Inferior parietal cortex (tissue), 1 donor: ENCODE measurements at regions not wholly inside any gene's neighbourhood (a gene's known extent, or its start where the extent isn't known, plus 50 kb on each side); places are given as distances from the start of the nearest gene placed in this dataset.

ENCODE experiments used
- DNase-seq: peaks from one replicate; pipeline ENCODE4 v3.0.0-alpha.2; 2016; ENCODE audit errors: extremely low spot score

DNA sequence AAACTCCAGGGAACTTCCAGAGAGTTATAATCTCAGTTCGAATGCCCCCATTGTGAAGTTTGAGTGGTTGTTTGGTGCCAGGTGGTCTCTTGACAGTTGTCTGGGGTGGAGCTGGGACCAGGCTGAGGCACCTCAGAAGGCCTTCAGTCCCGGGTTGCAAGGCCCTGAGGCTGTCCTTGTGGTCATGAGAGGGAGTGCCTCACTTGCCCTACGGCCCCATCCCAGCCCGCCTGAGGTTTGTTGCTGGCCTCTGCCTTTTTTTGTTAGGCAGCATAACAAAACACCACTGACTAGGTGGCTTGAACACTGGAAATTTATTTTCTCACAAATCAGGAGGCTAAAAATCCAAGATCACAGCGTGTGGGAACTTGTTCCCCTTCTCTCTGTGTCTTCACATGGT lies 73.0 kb upstream of the PAPPA start:
- no peak for DNase-seq

DNA sequence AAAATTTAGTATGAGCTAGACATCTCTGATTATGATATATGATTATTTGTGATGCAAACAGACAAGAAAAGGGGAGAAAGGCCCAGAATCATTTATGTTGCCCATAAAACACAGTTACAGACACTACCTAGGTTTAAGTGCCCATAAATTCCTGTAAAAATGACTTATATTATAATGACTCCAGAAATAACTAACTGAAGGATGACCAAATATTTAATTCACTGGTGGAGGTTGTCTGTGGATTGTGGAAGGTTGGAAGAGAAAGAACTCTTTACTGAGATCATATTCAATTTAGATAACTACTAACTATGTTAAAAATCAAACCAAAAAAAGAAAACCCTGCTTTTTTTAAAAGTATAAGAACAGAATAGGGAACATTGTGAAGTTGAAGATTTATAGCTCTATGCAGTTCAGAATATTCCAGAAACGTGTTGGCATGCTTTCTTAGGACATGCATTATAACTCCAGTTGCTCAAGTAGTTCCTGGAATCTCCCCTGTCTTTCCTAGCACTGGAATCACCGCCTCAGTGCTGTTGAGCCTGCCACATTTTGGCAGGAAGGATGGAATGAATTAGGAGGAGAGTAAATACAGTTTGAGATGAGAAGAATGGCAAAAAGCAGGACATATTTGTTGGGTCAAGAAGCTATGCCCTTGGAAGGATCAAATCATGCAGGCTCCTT lies 72.0 kb upstream of the PAPPA start:
- DNase-seq = no peak

DNA sequence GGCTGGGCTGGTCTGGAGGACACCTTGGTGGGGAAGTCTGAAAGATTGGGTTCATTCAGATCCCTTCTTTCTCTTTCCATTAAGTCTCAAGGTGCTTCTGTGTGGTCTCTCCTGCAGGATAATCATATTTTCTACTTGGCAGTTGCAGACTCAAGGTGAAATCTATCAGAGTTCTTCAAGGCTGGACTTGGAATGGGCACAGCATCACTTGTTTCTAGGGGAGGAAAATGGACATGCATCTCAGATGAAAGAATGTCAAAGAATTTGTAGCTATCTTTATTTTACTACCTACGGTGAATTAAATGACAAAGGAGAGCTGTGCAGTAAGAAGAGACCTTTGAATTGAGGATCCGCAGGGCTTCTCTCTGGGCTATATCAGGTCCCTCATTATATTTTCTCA lies 69.8 kb upstream of the PAPPA start:
- DNase-seq = no peak

DNA sequence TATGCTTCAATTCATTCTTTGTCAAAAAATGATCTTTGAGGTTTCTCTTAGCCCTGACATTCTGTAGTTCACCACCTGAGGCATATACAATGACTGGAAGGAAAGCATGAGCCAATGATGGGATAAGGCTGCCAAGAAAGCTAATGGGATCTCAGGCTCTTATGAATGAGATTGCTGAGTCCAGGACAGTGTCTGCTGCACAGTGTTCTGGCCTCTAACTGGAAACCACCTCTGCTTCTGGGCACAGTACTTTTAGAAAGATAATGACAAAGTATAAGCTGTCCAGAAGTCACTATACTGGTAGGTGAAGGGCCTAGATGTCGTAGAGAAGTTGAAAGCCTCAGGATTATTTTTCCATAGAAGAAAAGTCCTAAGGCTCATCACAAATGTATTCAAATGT lies 69.1 kb upstream of the PAPPA start:
- DNase-seq = no peak

DNA sequence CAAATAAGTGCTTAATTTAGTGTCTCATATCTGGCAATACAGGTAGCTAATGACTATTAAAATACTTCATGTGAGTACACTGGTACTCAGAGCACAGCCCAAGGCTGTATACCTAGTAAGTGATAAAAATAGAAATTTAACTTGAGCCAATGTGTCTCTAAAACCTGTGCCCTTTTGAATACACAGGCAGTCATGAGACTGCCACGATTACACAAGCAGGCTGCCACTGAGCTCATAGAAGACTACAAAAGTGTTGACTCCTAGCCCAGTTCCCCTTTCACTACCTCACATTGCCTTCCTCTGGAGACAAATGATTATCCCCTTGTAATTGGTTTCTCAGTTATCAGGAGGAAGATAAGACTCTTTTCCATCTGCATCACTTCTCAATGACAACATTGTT lies 66.3 kb upstream of the PAPPA start:
- peak; percentile 5 for DNase-seq

DNA sequence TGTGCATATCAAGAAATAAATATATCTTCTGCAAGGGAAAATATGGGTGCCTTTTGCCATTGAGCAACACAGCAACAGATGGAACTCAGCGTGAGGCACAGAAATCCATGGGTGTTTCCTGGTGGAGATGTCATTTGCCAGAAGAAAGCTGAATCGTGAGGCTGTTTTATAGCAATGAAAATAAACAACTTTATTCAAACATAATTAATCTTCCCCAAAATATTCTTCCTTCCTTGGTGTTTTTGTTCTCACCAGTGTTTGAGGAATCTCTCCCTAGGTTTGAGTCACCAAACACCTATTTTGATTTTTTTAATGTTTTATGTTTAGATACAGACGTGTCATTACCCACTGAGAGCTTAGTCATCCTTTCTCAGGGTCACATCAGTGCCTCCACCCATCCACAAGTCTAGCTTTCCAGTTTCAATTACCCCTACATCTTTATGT lies 65.8 kb upstream of the PAPPA start:
- DNase-seq = no peak

DNA sequence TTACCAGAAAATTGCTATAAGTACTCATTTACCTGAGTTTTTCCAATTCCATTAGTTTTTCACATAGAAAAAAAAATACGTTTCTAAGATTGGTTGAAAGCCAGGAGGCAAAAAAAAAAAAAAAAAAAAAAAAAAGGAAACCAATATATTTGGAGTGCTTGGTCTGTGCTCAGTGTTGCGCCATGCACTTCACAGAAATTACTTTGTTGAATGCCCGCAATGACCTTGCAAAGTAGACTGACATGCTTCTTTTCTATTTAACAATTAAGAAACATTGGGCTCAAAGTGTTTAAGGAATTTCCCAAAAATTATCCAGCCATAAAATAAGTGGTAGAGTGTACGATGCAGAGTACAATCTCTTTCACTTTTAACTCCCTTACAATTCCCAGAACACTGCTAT lies 65.2 kb upstream of the PAPPA start:
- no peak for DNase-seq

DNA sequence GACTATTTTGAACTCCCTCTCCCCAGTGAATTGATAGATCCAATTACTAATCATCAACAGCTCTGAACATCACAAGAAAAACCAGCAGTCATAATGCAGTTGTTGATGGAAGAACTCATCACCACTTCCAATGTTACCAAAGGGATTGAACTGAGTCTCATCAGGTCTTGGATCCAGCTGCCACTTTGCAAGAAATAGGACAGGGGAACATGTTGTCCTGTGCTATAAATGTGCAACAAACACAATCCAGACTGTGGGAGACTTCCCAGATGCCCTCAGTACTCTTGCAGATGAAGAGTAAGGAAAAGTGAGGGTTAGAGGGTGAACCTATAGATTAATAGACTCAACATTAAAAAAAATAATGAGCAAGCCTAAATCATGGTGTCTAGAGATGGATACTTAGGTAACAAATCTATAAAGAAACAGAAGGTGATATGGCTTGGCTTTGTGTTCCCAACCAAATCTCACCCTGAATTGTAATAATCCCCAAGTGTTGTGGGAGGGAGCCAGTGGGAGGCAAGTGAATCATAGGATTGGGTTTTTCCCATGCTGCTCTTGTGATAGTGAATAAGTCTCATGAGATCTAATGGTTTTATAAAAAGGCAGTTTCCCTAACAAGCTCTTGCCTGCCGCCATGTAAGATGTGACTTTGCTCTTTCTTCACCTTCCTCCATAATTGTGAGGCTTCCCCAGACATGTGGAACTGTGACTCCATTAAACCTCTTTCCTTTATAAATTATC lies 63.4 kb upstream of the PAPPA start:
- DNase-seq = no peak

DNA sequence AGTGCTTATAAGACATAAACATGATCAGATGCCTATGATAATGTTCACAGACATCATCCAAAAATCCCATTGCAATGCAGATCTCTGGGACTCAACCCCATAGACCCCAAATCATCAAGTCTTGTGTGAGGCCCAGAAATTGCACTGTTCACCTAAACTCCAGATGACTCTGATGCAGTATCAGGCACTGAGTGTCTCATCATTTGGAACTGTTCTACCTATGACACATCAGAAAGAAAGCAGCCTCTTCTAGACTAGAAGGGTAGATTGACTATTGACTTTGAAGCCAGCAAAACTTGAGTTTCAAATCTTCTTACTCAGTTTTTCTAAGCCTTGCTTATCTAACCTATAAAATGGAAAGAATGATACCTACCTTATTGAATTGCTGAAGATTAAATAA lies 58.7 kb upstream of the PAPPA start:
- no peak for DNase-seq

DNA sequence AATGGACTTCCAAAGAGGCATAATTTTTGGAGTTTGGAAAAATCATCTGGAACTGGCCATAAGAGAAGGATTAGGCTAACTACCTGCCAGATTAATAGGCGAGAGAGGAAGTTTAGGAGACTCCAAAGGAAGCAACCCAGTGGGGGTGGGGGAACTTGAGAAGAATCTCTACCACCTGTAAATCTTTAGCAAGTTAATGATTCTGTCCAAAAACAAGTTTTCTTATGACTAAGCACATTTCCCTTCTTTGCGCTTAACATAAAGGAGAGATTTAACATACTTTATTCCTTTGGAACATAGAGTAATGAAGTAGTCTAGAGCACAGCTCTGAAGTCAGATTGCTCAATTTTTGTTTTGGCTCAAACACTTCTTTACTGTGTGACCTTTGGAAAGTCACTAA lies 58.2 kb upstream of the PAPPA start:
- DNase-seq = no peak

DNA sequence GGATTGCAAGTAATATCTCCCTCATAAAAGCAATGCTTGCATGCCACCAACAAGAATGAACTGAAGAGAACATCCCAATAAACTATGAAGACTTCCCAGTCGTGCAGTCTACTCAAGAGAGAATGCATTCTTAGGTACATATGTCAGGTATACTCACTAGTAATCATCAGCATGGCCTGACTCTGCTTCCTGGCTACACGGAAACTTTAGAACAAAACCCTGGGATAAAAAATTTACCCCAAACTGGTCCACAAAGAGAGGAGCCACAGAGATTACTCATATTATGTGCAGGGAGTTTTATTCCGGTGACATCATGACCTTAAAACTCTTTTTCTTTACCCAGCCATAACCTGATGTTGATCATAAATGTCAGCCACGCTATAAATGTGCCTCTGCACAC lies 57.5 kb upstream of the PAPPA start:
- DNase-seq = no peak

DNA sequence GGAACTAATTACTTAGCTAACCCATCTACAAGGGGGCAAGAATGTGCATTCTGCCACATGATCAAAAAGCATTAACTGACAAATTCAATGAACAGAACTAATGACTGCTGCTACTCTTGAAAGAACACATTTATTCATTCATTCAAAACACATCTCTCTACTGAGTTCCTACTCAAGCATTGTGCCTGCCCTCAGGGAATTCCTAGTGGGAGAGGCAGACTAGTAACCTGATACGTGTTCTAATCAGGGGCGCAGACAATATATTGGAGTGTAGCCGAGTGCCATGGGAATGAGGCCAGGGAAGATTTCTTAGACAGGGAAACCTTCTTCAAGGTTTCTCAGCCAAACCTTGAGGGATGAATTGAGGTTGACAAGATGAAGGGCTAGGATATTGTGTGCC lies 56.7 kb upstream of the PAPPA start:
- no peak for DNase-seq

DNA sequence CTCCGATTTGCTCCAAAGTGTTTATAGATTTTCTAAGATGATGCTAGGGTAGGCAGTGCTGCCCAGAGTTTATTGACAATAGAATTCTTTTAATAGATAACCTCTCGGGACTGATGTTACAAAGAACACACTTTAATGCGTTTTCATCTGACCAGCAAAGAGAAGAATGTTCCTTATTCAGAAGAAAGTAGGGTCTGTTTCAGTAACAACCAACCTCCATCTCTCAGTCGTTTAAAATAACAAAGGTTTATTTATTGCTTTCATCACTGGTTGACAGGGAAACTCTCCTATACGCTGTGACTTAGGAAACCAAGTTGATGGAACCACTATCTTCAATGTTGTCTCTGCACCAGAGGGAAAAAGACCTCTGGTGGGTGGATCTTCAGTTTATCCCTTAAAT lies 55.1 kb upstream of the PAPPA start:
- DNase-seq = no peak

DNA sequence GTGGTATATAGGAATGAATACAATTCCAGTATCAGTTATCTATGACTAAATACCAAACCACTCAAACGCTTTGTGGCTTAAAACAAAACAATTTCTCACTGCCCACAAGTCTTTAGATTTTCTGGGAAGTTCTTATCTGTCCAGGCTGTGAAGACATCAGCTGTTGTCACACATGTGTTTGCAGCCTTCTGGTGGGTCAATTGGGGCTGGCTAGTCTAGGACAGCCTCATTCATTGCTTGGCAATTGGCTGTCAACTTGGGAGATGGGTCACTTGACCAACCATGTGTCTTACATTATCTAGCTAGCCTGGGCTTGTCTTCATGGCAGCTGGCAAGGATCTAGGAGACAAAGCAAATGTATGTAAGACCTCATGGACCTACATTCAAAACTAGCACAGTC lies 53.8 kb upstream of the PAPPA start:
- DNase-seq = no peak

DNA sequence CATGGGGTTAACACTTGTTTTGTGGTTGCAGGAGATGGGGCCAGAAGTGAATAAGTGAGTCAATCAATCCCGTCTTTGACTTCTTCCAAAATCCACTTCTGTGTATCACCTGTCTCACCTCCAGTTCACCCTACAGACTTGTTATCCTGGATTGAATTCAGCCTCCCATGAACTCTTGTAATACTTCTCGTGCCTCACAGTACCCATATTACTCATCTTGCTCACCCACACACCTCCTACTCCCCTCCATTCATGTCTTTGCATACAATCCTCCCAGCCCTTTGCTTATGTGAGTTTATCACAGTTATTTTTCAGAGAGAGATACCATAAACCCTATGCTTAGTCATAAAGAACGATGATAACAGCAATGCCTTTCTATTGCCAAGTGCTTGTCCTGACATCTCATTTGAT lies 52.9 kb upstream of the PAPPA start:
- DNase-seq = no peak

DNA sequence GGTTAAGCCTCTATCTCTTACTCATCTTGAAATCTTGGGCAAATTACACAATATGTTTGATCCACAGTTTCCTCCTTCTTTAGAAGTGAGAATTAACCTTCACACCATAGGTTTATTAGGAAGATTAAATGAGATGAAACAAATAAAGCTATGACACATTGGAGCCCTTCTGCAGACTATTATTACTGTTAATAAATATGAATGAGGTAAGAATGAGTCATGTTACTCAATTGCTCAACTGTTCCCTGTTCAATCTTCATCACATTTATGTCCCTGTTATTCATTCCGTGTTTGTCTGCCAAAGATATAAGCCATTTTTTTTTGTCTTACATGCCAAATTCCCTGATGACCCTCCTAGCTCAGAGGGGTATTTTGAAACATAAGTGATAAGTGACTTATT lies 52.1 kb upstream of the PAPPA start:
- DNase-seq = no peak

DNA sequence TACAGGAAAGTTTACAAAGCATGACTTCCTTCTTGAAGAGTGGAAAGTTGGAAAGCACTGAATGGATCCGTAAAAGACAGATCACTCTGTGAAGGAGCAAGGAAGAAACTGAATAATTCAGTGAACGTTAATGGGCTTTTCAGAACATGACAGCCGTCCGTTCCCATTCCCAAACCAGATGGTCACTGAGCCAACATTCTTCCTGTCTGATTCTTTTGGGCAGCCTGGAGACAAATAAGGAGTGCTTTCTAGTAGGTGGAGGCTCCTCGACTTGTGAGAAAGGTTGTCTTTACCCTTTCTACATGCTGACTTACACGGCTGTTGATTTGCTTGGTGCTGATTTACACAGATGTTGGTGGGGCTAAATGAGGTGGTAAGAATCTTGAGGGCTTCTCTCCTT lies 51.0 kb upstream of the PAPPA start:
- DNase-seq = no peak
